Sigmoid colon (tissue), 6 donors: ENCODE measurements at regions not wholly inside any gene's neighbourhood (a gene's known extent, or its start where the extent isn't known, plus 50 kb on each side); places are given as distances from the start of the nearest gene placed in this dataset.
"Not testable (repeated sequence)": the region's sequence is repeated elsewhere in the genome, so short reads cannot be mapped to it uniquely, and the experiment has no call there.

Source experiments
- DNase-seq: peaks from one replicate; pipeline ENCODE4 v3.0.0-alpha.2; 2019
- H3K27ac ChIP-seq, 4 donors: fragments of 200-600 bp; sonication (generic); one replicate each; pipeline ENCODE4 v1.5.1; 2016 to 2019; ENCODE audit warnings: mild to moderate bottlenecking in 1 of 4
- H3K27me3 ChIP-seq, 3 donors: fragments of 200-600 bp; sonication (generic); one replicate each; pipeline ENCODE4 v1.5.1; 2019; ENCODE audit warnings: mild to moderate bottlenecking in 1 of 3
- H3K36me3 ChIP-seq, 4 donors: fragments of 200-600 bp; sonication (generic); one replicate each; pipeline ENCODE4 v1.5.1; 2016 to 2019
- H3K4me1 ChIP-seq, 4 donors: fragments of 200-600 bp; sonication (generic); one replicate each; pipeline ENCODE4 v1.5.1; 2017 to 2019
- H3K4me3 ChIP-seq, 4 donors: fragments of 200-600 bp; sonication (generic); one replicate each; pipeline ENCODE4 v1.5.1; 2017 to 2019; ENCODE audit warnings: mild to moderate bottlenecking in 2 of 4, moderate library complexity in 1 of 4
- H3K9me3 ChIP-seq, 4 donors: fragments of 200-600 bp in 3 of 4; sonication (generic) in 3 of 4; one replicate each; pipeline versions ENCODE4 v1.5.1 to v1.6.1; 2013 to 2019
- EP300 ChIP-seq, 4 donors: sonication (generic); formaldehyde crosslinking; IDR thresholded peaks; one replicate each; pipeline ENCODE4 v1.6.1; 2017; ENCODE audit warnings: antibody characterized with exemption in 4 of 4
- POLR2A ChIP-seq, 2 donors: fragments of 450-650 bp; IDR thresholded peaks; one replicate each; pipeline ENCODE4 v1.6.1; 2016; ENCODE audit warnings: antibody characterized with exemption in 2 of 2, mild to moderate bottlenecking in 2 of 2, moderate library complexity in 2 of 2
- POLR2AphosphoS5 ChIP-seq, 4 donors: sonication (generic); formaldehyde crosslinking; IDR thresholded peaks; one replicate each; pipeline ENCODE4 v1.6.1; 2017; ENCODE audit warnings: antibody characterized with exemption in 4 of 4
- WGBS, 2 donors: extraction: QIAGEN DNeasy Blood & Tissue Kit; methylation state at CpG; one replicate each; pipeline ENCODE4 v1.1.7; 2013; 5-methylcytosine and 5-hydroxymethylcytosine counted together
- intact Hi-C: fragments of 100-400 bp; cut with DNase I; formaldehyde crosslinking; loops from one replicate; pipeline ENCODE4 v1.15.1; 2023
- TF ChIP-seq, protein P1 (sequence below), 4 experiments: fragments of 450-650 bp in 3 of 4; fragments of 200-600 bp in 1 of 4; IDR thresholded peaks; one replicate each; pipeline ENCODE4 v1.5.1; 2016 to 2019; ENCODE audit warnings: antibody characterized with exemption in 4 of 4, mild to moderate bottlenecking in 3 of 4, moderate library complexity in 2 of 4
- donor health status: healthy with polysubstance abuse.
- donor health status: healthy.

GRCh38 chr6:28794175-28795002, 129.4 kb downstream of the TRIM27 start:
- DNase-seq, result no peak
- no peaks in the 10 kb centered on the region for H3K36me3 ChIP-seq
- TF ChIP-seq EP300 (IDR thresholded peaks at IDR 0.05), result no peak
- TF ChIP-seq, protein P1, sequence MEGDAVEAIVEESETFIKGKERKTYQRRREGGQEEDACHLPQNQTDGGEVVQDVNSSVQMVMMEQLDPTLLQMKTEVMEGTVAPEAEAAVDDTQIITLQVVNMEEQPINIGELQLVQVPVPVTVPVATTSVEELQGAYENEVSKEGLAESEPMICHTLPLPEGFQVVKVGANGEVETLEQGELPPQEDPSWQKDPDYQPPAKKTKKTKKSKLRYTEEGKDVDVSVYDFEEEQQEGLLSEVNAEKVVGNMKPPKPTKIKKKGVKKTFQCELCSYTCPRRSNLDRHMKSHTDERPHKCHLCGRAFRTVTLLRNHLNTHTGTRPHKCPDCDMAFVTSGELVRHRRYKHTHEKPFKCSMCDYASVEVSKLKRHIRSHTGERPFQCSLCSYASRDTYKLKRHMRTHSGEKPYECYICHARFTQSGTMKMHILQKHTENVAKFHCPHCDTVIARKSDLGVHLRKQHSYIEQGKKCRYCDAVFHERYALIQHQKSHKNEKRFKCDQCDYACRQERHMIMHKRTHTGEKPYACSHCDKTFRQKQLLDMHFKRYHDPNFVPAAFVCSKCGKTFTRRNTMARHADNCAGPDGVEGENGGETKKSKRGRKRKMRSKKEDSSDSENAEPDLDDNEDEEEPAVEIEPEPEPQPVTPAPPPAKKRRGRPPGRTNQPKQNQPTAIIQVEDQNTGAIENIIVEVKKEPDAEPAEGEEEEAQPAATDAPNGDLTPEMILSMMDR (IDR thresholded peaks at IDR 0.05), result no peak
- TF ChIP-seq POLR2AphosphoS5 (IDR thresholded peaks at IDR 0.05), result no peak
- TF ChIP-seq POLR2A (IDR thresholded peaks at IDR 0.05), result no peak
- H3K4me3 ChIP-seq, result no peak overlapping the region
- 4 to 6% methylated on average over 35 of the region's 35 CpGs for WGBS, 2 donors
- no peak overlapping the region for H3K27ac ChIP-seq
- H3K9me3 ChIP-seq, result peaks cover 0 to 9% (median 4%) of the 10 kb centered on the region in 4 donors
- peaks cover 20 to 96% (median 63%) of the 10 kb centered on the region in 3 donors for H3K27me3 ChIP-seq
- intact Hi-C loops, result no loop called here
- peaks cover 0 to 10% (median 2%) of the 10 kb centered on the region in 4 donors for H3K4me1 ChIP-seq

- H3K4me1 ChIP-seq, H3K36me3 ChIP-seq, DNase-seq, H3K27ac ChIP-seq, intact Hi-C loops, H3K4me3 ChIP-seq, H3K9me3 ChIP-seq: not testable (repeated sequence)
- H3K27me3 ChIP-seq, result peaks cover 4 to 88% (median 28%) of the 10 kb centered on the region in 3 donors
- WGBS, 2 donors, result 84 to 88% methylated on average over 4 of the region's 4 CpGs
These were observed 123.1 kb downstream of the TRIM27 start for GRCh38 chr6:28800647-28801046.

DNA sequence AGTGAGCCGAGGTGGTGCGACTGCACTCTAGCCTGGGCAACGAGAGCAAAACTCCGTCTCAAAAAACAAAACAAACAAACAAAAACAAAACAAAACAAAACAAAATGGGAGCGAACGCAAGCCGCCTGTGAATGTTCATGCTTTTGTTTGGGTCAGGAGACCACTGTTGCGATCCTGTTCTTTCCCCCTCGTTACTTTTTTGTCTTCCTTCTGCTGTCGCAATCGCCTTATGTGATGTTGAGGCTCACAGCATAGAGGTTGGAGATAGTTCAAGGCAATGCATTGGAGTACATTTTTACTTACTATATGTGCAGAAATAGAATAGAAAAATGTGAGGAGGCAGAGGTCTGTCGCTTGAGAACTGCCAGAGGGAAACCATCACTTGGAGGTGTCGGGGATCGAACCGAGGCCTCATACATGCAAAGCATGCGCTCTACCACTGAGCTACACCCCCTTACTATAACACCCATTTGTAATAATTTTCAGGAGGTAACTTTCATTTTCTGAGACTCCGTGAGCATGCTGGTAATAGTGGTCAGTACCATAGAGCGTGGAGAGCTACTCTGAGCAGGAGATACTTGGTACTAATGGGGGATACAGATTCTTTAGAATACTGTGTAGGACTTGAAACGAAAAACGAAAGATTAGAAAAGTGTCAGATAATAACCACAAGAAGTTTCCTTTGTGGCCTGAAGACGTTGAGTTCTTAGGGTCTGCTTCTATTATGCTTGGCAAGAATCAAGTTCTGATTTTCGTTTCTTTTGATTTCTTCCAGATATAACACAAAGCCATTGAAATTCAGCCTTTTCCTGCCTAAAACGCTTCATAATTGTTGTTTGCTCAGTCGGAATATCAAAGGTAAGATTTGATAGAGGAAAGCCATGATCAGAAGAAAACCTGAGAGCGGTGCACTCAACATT, 121.1 kb downstream of the TRIM27 start:
- TF ChIP-seq, protein P1 (IDR thresholded peaks at IDR 0.05), result no peak
- TF ChIP-seq POLR2A (IDR thresholded peaks at IDR 0.05), result no peak
- Histone ChIP-seq H3K9me3 (peaks cover 0 to 4% (median 0%) of the 10 kb centered on the region in 4 donors), H3K27me3 (peaks cover 4 to 88% (median 22%) of the 10 kb centered on the region in 3 donors), H3K27ac (no peak overlapping the region), H3K4me3 (no peak overlapping the region), H3K4me1 (no peaks in the 10 kb centered on the region), H3K36me3 (no peaks in the 10 kb centered on the region)
- 40 to 59% methylated on average over 25 of the region's 25 CpGs for WGBS, 2 donors
- no peak for DNase-seq
- intact Hi-C loops, result no loop called here

DNA sequence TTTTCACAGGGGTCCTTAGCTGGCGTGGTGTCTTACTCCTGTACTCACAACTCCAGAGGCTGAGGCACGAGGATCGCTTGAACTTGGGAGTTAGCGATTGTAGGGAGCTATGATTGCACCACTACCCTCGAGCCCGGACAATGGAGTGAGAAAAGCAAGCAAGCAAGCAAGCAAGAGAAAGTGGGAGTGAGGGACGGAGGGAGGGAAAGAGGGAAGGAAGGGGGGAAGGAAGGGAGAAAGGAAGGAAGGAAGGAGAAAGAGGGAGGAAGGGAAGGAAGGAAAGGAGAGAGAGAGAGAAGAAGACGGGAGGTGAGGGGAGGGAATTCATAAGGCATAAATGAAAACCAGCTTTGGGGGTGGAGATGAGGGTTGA, 120.5 kb downstream of the TRIM27 start:
- no peaks in the 10 kb centered on the region for H3K4me1 ChIP-seq
- DNase-seq, result no peak

GRCh38 chr6:28807682-28808280, 116.0 kb downstream of the TRIM27 start:
- no peak for DNase-seq
- TF ChIP-seq POLR2A (IDR thresholded peaks at IDR 0.05) (no peak), POLR2AphosphoS5 (IDR thresholded peaks at IDR 0.05) (no peak), EP300 (IDR thresholded peaks at IDR 0.05) (no peak)
- H3K4me3 ChIP-seq, result no peak overlapping the region
- no peaks in the 10 kb centered on the region for H3K36me3 ChIP-seq
- peaks cover 27 to 99% (median 64%) of the 10 kb centered on the region in 3 donors for H3K27me3 ChIP-seq
- no peak overlapping the region for H3K27ac ChIP-seq
- intact Hi-C loops, result no loop called here
- H3K9me3 ChIP-seq, result peaks cover 0 to 6% (median 0%) of the 10 kb centered on the region in 4 donors
- peaks cover 0 to 6% (median 0%) of the 10 kb centered on the region in 4 donors for H3K4me1 ChIP-seq
- WGBS, 2 donors, result 6 to 22% methylated on average over 12 of the region's 12 CpGs

More for the DNA sequence above, 120.5 kb downstream of the TRIM27 start:
- Histone ChIP-seq H3K27me3 (peaks cover 4 to 89% (median 26%) of the 10 kb centered on the region in 3 donors), H3K36me3 (no peaks in the 10 kb centered on the region), H3K4me3 (no peak overlapping the region), H3K27ac (no peak overlapping the region), H3K9me3 (peaks cover 0 to 4% (median 0%) of the 10 kb centered on the region in 4 donors)
- intact Hi-C loops, result no loop called here
- 10 to 17% methylated on average over 8 of the region's 8 CpGs for WGBS, 2 donors
- no peak for TF ChIP-seq POLR2A (IDR thresholded peaks at IDR 0.05)
- no peak for TF ChIP-seq POLR2AphosphoS5 (IDR thresholded peaks at IDR 0.05)
